ENCODE measurements at regions not wholly inside any gene's neighbourhood (a gene's known extent, or its start where the extent isn't known, plus 50 kb on each side); places are given as distances from the start of the nearest gene placed in this dataset.

DNA sequence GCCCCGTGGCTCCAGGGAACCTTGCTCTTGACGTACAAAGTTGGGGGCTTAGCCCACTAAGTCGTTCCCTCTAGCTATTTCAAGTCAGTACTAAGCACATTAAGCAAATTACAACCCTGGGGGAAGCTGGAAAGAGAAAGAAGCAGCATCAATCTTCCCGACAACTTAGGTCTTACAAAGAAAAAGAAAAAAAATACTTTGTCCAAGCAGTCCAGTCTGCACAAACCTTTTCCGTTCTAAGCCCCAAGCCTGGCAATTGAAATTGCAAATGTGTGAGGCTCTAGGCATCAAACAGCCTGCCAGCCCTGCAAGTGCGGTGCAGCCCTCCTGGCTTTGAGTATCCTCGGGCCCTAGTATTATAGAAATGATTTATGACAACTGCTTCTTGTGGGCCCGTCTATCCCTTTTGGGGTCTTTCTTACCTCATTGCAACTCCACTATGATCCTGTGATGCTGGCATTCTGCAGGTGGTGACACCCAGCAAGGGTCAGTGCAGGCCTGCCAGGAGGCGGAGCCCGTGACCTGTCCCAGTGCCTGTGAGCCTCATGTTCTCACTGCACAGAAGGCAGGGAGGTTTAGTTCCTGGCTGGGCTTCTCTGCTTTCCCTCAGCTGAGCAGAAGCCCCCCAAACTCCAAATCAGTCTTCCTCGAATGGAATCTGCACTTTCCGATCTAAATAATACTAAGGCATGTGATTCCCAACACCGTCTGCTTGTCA, 232.3 kb upstream of the IRX2 start:
- Histone ChIP-seq H4K20me1 (ENCODE audit: insufficient read depth, low read length, poor library complexity, severe bottlenecking) (no peaks in the 10 kb centered on the region), H3K4me1 (ENCODE audit: insufficient read depth, low read length, poor library complexity, severe bottlenecking) (no peaks in the 10 kb centered on the region), H3K4me2 (ENCODE audit: low read depth, low read length, poor library complexity, severe bottlenecking) (no peak overlapping the region), H2AFZ (ENCODE audit: low read length) (no peak overlapping the region), H3K9me3 (ENCODE audit: insufficient read depth, low read depth, low read length) (no peaks in the 10 kb centered on the region; the same call in 1 of the 2 replicates), H3F3A (ENCODE audit: low read depth) (no peaks in the 10 kb centered on the region), H3K27me3 (ENCODE audit: insufficient read depth, low read length, poor library complexity, severe bottlenecking) (no peaks in the 10 kb centered on the region), H3K36me3 (ENCODE audit: insufficient read depth, low read length) (no peaks in the 10 kb centered on the region), H3K4me3 (ENCODE audit: low read length, poor library complexity, severe bottlenecking) (no peak overlapping the region), H3K79me2 (ENCODE audit: insufficient read depth, low read length) (no peaks in the 10 kb centered on the region), H3K9me2 (replicated peaks; ENCODE audit: low read depth, low read length) (no peaks in the 10 kb centered on the region), H3K9ac (ENCODE audit: low read depth, low read length, poor library complexity, severe bottlenecking) (no peak overlapping the region)
- TF ChIP-seq EZH2phosphoT487 (IDR thresholded peaks at IDR 0.05; ENCODE audit: borderline replicate concordance) (no peak), CTCF (conservative IDR thresholded peaks at IDR 0.05; ENCODE audit: low read length) (no peak)

- no peaks in the 10 kb centered on the region for H3K9me2 ChIP-seq (replicated peaks; ENCODE audit: low read depth, low read length)
- no peak for TF ChIP-seq CTCF (conservative IDR thresholded peaks at IDR 0.05; ENCODE audit: low read length)
- no peak for TF ChIP-seq EZH2phosphoT487 (IDR thresholded peaks at IDR 0.05; ENCODE audit: borderline replicate concordance)
- H2AFZ ChIP-seq (ENCODE audit: low read length), result no peak overlapping the region
- H3K27me3 ChIP-seq (ENCODE audit: insufficient read depth, low read length, poor library complexity, severe bottlenecking), result no peaks in the 10 kb centered on the region
- no peaks in the 10 kb centered on the region for H3K79me2 ChIP-seq (ENCODE audit: insufficient read depth, low read length)
- H4K20me1 ChIP-seq (ENCODE audit: insufficient read depth, low read length, poor library complexity, severe bottlenecking), result no peaks in the 10 kb centered on the region
- H3K36me3 ChIP-seq (ENCODE audit: insufficient read depth, low read length), result no peaks in the 10 kb centered on the region
- no peaks in the 10 kb centered on the region for H3K4me1 ChIP-seq (ENCODE audit: insufficient read depth, low read length, poor library complexity, severe bottlenecking)
- no peaks in the 10 kb centered on the region for H3F3A ChIP-seq (ENCODE audit: low read depth)
- H3K9ac ChIP-seq (ENCODE audit: low read depth, low read length, poor library complexity, severe bottlenecking), result no peak overlapping the region
- H3K4me3 ChIP-seq (ENCODE audit: low read length, poor library complexity, severe bottlenecking), result no peak overlapping the region
- H3K9me3 ChIP-seq (ENCODE audit: insufficient read depth, low read depth, low read length), result peaks cover 4% of the 10 kb centered on the region; the same call in 1 of the 2 replicates
- H3K4me2 ChIP-seq (ENCODE audit: low read depth, low read length, poor library complexity, severe bottlenecking), result no peak overlapping the region
These were observed 230.2 kb upstream of the IRX2 start for GRCh38 chr5:2981652-2982051.

DNA sequence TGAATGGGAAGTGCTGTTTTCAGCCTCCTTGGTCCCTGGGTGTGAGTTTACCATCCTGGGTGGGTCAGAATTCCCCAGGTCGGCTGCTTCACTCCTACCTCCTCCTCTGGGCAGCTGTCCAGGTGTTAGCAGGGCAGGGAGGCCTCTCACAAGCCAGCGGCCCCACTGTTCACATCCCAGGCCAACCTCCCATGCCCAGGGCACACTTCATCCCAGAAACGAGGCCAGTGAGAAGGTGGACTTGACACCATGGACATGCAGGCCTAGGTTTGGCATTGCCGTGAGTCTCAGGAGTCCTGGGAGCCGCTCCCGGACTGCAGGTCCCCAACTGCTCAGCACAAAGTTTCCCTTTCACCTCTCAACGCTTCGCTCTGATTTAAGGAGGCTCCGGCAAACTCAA, 229.6 kb upstream of the IRX2 start:
- Histone ChIP-seq H2AFZ (ENCODE audit: low read length) (no peak overlapping the region), H3K9ac (ENCODE audit: low read depth, low read length, poor library complexity, severe bottlenecking) (no peak overlapping the region), H3K4me1 (ENCODE audit: insufficient read depth, low read length, poor library complexity, severe bottlenecking) (no peaks in the 10 kb centered on the region), H3F3A (ENCODE audit: low read depth) (no peaks in the 10 kb centered on the region), H3K9me3 (ENCODE audit: insufficient read depth, low read depth, low read length) (peaks cover 4% of the 10 kb centered on the region; the same call in 1 of the 2 replicates), H3K27me3 (ENCODE audit: insufficient read depth, low read length, poor library complexity, severe bottlenecking) (no peaks in the 10 kb centered on the region), H3K4me3 (ENCODE audit: low read length, poor library complexity, severe bottlenecking) (no peak overlapping the region), H3K4me2 (ENCODE audit: low read depth, low read length, poor library complexity, severe bottlenecking) (no peak overlapping the region), H3K36me3 (ENCODE audit: insufficient read depth, low read length) (no peaks in the 10 kb centered on the region), H3K9me2 (replicated peaks; ENCODE audit: low read depth, low read length) (no peaks in the 10 kb centered on the region), H3K79me2 (ENCODE audit: insufficient read depth, low read length) (no peaks in the 10 kb centered on the region), H4K20me1 (ENCODE audit: insufficient read depth, low read length, poor library complexity, severe bottlenecking) (no peaks in the 10 kb centered on the region)
- no peak for TF ChIP-seq EZH2phosphoT487 (IDR thresholded peaks at IDR 0.05; ENCODE audit: borderline replicate concordance)
- TF ChIP-seq CTCF (conservative IDR thresholded peaks at IDR 0.05; ENCODE audit: low read length), result no peak

Measured in Loucy (cell line).